Panc1 (cell line): ENCODE measurements at regions not wholly inside any gene's neighbourhood (a gene's known extent, or its start where the extent isn't known, plus 50 kb on each side); places are given as distances from the start of the nearest gene placed in this dataset.

Experiments used
- ATAC-seq: fragments of 200-7000 bp; cut with Tn5 transposase; 2 replicates; pipeline ENCODE4 v1.9.1; 2020; ENCODE audit warnings: mild to moderate bottlenecking, moderate library complexity
- BruUV-seq: library from RNA; stranded (reverse); fragments of 400-500 nt; replicated peaks from 2 replicates; lab custom pipeline; 2021; lab: Mats Ljungman, UMichigan
- CTCF ChIA-PET: fragments of 300-600 bp; sonication (Branson Sonifier 250); formaldehyde crosslinking; loops from one replicate; lab custom pipeline; 2022; ENCODE audit warnings: antibody characterized with exemption; lab: Charles Lee
- POLR2A ChIA-PET: fragments of 300-600 bp; sonication (Branson Sonifier 250); formaldehyde crosslinking; loops from one replicate; lab custom pipeline; 2022; ENCODE audit warnings: antibody characterized with exemption; lab: Charles Lee
- DNase-seq: peaks from one replicate; pipeline ENCODE4 v3.0.0-alpha.2; 2010; ENCODE audit warnings: low read depth, low spot score
- H3K27ac ChIP-seq: 2 replicates; pipeline ENCODE4 v1.5.1; 2011; ENCODE audit warnings: mild to moderate bottlenecking, low read length, inconsistent platforms
- H3K27me3 ChIP-seq: fragments of 200-500 bp; sonication (Bioruptor generic); 2 replicates; pipeline ENCODE4 v1.6.0; 2014; ENCODE audit warnings: low read length, inconsistent platforms; ENCODE audit not compliant: control insufficient read depth, insufficient read depth
- H3K36me3 ChIP-seq: fragments of 200-500 bp; sonication (Bioruptor generic); 2 replicates; pipeline ENCODE4 v1.5.1; 2014; ENCODE audit warnings: inconsistent platforms, mild to moderate bottlenecking, low read length, moderate library complexity; ENCODE audit not compliant: control insufficient read depth, insufficient read depth
- H3K4me1 ChIP-seq: 2 replicates; pipeline ENCODE4 v1.5.1; 2011; ENCODE audit warnings: inconsistent platforms, mild to moderate bottlenecking, low read length, moderate library complexity; ENCODE audit not compliant: control insufficient read depth, insufficient read depth
- H3K4me3 ChIP-seq, 2 experiments: 2 replicates each; pipeline ENCODE4 v1.5.1; 2011 to 2012; ENCODE audit warnings: low read depth in 2 of 2, low read length in 2 of 2, mild to moderate bottlenecking in 2 of 2, inconsistent platforms in 1 of 2, moderate library complexity in 1 of 2
- H3K9me3 ChIP-seq: fragments of 200-500 bp; sonication (Bioruptor generic); 2 replicates; pipeline ENCODE4 v1.5.1; 2014; ENCODE audit warnings: low read depth, mild to moderate bottlenecking, inconsistent platforms, low read length, moderate library complexity; ENCODE audit not compliant: control insufficient read depth, insufficient read depth
- CTCF ChIP-seq: fragments of 450-650 bp; IDR thresholded peaks from 2 replicates; pipeline ENCODE4 v1.5.1; 2017; ENCODE audit warnings: mild to moderate bottlenecking
- POLR2AphosphoS5 ChIP-seq: IDR thresholded peaks from 2 replicates; pipeline ENCODE4 v1.6.1; 2012; ENCODE audit warnings: mild to moderate bottlenecking, low read depth, low read length, moderate library complexity
- REST ChIP-seq, 2 experiments: IDR thresholded peaks; 2 replicates each; pipeline ENCODE4 v1.6.1; 2011 to 2012; ENCODE audit warnings: low read depth in 2 of 2, control low read depth in 1 of 2, low read length in 1 of 2, mild to moderate bottlenecking in 1 of 2, moderate library complexity in 1 of 2; ENCODE audit not compliant: insufficient read depth in 1 of 2
- SIN3A ChIP-seq: IDR thresholded peaks from 2 replicates; pipeline ENCODE4 v1.6.1; 2012; ENCODE audit warnings: low read depth, mild to moderate bottlenecking, low read length, moderate library complexity, borderline replicate concordance; ENCODE audit not compliant: insufficient read depth
- TCF7L2 ChIP-seq: IDR thresholded peaks from 2 replicates; pipeline ENCODE4 v1.6.1; 2011; ENCODE audit warnings: mild to moderate bottlenecking, low read depth, low read length, inconsistent platforms
- in situ Hi-C: cut with HindIII; loops from 2 replicates; pipeline ENCODE4 v1.10.0; 2016; ENCODE audit warnings: low sequenced_read_pairs, low pct_unique_long_range_greater_than_20kb
- intact Hi-C: fragments of 100-400 bp; cut with micrococcal nuclease; formaldehyde crosslinking; loops from one replicate; pipeline ENCODE4 v1.10.0; 2022; ENCODE audit not compliant: unreplicated experiment

GRCh38 chr14:66177935-66178334, 308.2 kb upstream of the CCDC196 start:
- BruUV-seq = no TSS peak
- TF ChIP-seq CTCF = no peak
- no peak for TF ChIP-seq REST (IDR thresholded peaks at IDR 0.05; ENCODE audit: insufficient read depth in 1 of 2, low read depth in 2 of 2, low read length in 1 of 2)
- no peak for TF ChIP-seq SIN3A
- no peak for TF ChIP-seq TCF7L2
- no peak for TF ChIP-seq POLR2AphosphoS5
- DNase-seq (no peak), ATAC-seq (no peak)
- no peaks in the 10 kb centered on the region for H3K36me3 ChIP-seq
- no peaks in the 10 kb centered on the region for H3K4me1 ChIP-seq
- H3K9me3 ChIP-seq = no peaks in the 10 kb centered on the region
- no peaks in the 10 kb centered on the region for H3K27me3 ChIP-seq
- ChIA-PET CTCF (no interaction called here), POLR2A (no interaction called here)
- intact Hi-C loops = no loop called here
- in situ Hi-C loops = no loop called here
- no peak overlapping the region for H3K27ac ChIP-seq
- no peak overlapping the region for H3K4me3 ChIP-seq

- Histone ChIP-seq H3K9me3 (no peaks in the 10 kb centered on the region), H3K36me3 (no peaks in the 10 kb centered on the region), H3K4me1 (no peaks in the 10 kb centered on the region), H3K27me3 (no peaks in the 10 kb centered on the region), H3K4me3 (no peak overlapping the region), H3K27ac (no peak overlapping the region)
- POLR2A ChIA-PET = no interaction called here
- DNase-seq = no peak
- intact Hi-C loops (no loop called here), in situ Hi-C loops (no loop called here)
- no peak for TF ChIP-seq CTCF
- TF ChIP-seq POLR2AphosphoS5 = no peak
- TF ChIP-seq TCF7L2 = no peak
- TF ChIP-seq REST (IDR thresholded peaks at IDR 0.05; ENCODE audit: insufficient read depth in 1 of 2, low read depth in 2 of 2, low read length in 1 of 2) = no peak
- no peak for TF ChIP-seq SIN3A
- no TSS peak for BruUV-seq
- CTCF ChIA-PET = no interaction called here
- ATAC-seq = no peak
Measured at GRCh38 chr14:66196670-66197069, 289.5 kb upstream of the CCDC196 start.
